HEK293 (cell line): ENCODE measurements at regions not wholly inside any gene's neighbourhood (a gene's known extent, or its start where the extent isn't known, plus 50 kb on each side); places are given as distances from the start of the nearest gene placed in this dataset.

Experiments
- CTCF ChIA-PET: fragments of 350-600 bp; formaldehyde crosslinking; extraction: SDS; loops from one replicate; lab custom pipeline; 2021; ENCODE audit warnings: antibody characterized with exemption; lab: Yijun Ruan, JAX
- POLR2A ChIA-PET: fragments of 300-600 bp; formaldehyde crosslinking; extraction: SDS; loops from one replicate; lab custom pipeline; 2020; ENCODE audit warnings: antibody characterized with exemption, inconsistent platforms; lab: Yijun Ruan, JAX
- H3K27ac ChIP-seq: fragments of 200-500 bp; sonication (Bioruptor generic); 2 replicates; pipeline ENCODE4 v1.5.1; 2014; ENCODE audit warnings: low read depth, low read length, control low read depth, inconsistent platforms; ENCODE audit errors: extremely low read depth
- H3K36me3 ChIP-seq, 2 experiments: fragments of 200-500 bp in 1 of 2; sonication (Bioruptor generic) in 1 of 2; 1 replicate in 1 of 2; 2 replicates in 1 of 2; pipeline ENCODE4 v1.5.1; 2014 to 2017; ENCODE audit warnings: inconsistent platforms in 2 of 2, low read length in 2 of 2; ENCODE audit not compliant: control insufficient read depth in 2 of 2, insufficient read depth in 1 of 2
- H3K4me1 ChIP-seq: fragments of 200-500 bp; sonication (Bioruptor generic); 2 replicates; pipeline ENCODE4 v1.5.1; 2014; ENCODE audit warnings: mild to moderate bottlenecking, low read length, inconsistent platforms; ENCODE audit not compliant: control insufficient read depth, insufficient read depth
- H3K4me3 ChIP-seq: 2 replicates; pipeline ENCODE4 v1.5.1; 2011; ENCODE audit warnings: low read depth, mild to moderate bottlenecking, control low read depth, low read length, moderate library complexity
- H3K9me3 ChIP-seq: fragments of 200-500 bp; sonication (Bioruptor generic); 2 replicates; pipeline ENCODE4 v1.5.1; 2014; ENCODE audit warnings: low read depth, low read length, inconsistent platforms; ENCODE audit not compliant: control insufficient read depth, insufficient read depth
- BCL6B ChIP-seq: fragments of 450-650 bp; formaldehyde crosslinking; IDR thresholded peaks from 2 replicates; pipeline ENCODE4 v1.5.1; 2017; ENCODE audit warnings: missing biosample characterization, missing genetic modification characterization
- EGR2 ChIP-seq: fragments of 450-650 bp; formaldehyde crosslinking; IDR thresholded peaks from 2 replicates; pipeline ENCODE4 v1.5.1; 2016; ENCODE audit warnings: low read depth, missing biosample characterization, missing genetic modification characterization
- PATZ1 ChIP-seq: fragments of 450-650 bp; formaldehyde crosslinking; IDR thresholded peaks from 2 replicates; pipeline ENCODE4 v1.5.1; 2016; ENCODE audit warnings: missing biosample characterization, missing genetic modification characterization
- SP3 ChIP-seq: fragments of 450-650 bp; formaldehyde crosslinking; IDR thresholded peaks from 2 replicates; pipeline ENCODE4 v1.5.1; 2016; ENCODE audit warnings: missing biosample characterization, missing genetic modification characterization
- WT1 ChIP-seq: fragments of 450-650 bp; formaldehyde crosslinking; IDR thresholded peaks from 2 replicates; pipeline ENCODE4 v1.5.1; 2016; ENCODE audit warnings: missing biosample characterization, missing genetic modification characterization
- ZBTB11 ChIP-seq: fragments of 450-650 bp; formaldehyde crosslinking; conservative IDR thresholded peaks from 2 replicates; pipeline ENCODE4 v1.5.1; 2016; ENCODE audit warnings: low read depth, missing biosample characterization, missing genetic modification characterization
- ZBTB7A ChIP-seq: fragments of 450-650 bp; formaldehyde crosslinking; IDR thresholded peaks from 2 replicates; pipeline ENCODE4 v1.5.1; 2016; ENCODE audit warnings: low read depth, missing biosample characterization, missing genetic modification characterization
- ZNF10 ChIP-seq: fragments of 450-650 bp; formaldehyde crosslinking; IDR thresholded peaks from 2 replicates; pipeline ENCODE4 v1.5.1; 2017; ENCODE audit warnings: missing biosample characterization, missing genetic modification characterization
- ZNF133 ChIP-seq: fragments of 450-650 bp; formaldehyde crosslinking; IDR thresholded peaks from 2 replicates; pipeline ENCODE4 v1.5.1; 2016; ENCODE audit warnings: missing biosample characterization, missing genetic modification characterization
- ZNF138 ChIP-seq: fragments of 450-650 bp; formaldehyde crosslinking; IDR thresholded peaks from 2 replicates; pipeline ENCODE4 v1.5.1; 2016; ENCODE audit warnings: missing biosample characterization, missing genetic modification characterization, borderline replicate concordance
- ZNF157 ChIP-seq: fragments of 450-650 bp; formaldehyde crosslinking; IDR thresholded peaks from 2 replicates; pipeline ENCODE4 v1.5.1; 2016; ENCODE audit warnings: missing biosample characterization, missing genetic modification characterization
- ZNF311 ChIP-seq: fragments of 450-650 bp; formaldehyde crosslinking; IDR thresholded peaks from 2 replicates; pipeline ENCODE4 v1.5.1; 2017; ENCODE audit warnings: missing biosample characterization, missing genetic modification characterization, borderline replicate concordance
- ZNF416 ChIP-seq: fragments of 450-650 bp; formaldehyde crosslinking; IDR thresholded peaks from 2 replicates; pipeline ENCODE4 v1.5.1; 2016; ENCODE audit warnings: missing biosample characterization, missing genetic modification characterization
- ZNF510 ChIP-seq: fragments of 450-650 bp; formaldehyde crosslinking; IDR thresholded peaks from 2 replicates; pipeline ENCODE4 v1.5.1; 2018; ENCODE audit warnings: mild to moderate bottlenecking, missing genetic modification characterization, missing biosample characterization; ENCODE audit not compliant: insufficient replicate concordance
- ZNF544 ChIP-seq: fragments of 450-650 bp; formaldehyde crosslinking; IDR thresholded peaks from 2 replicates; pipeline ENCODE4 v1.5.0; 2017; ENCODE audit warnings: missing biosample characterization, missing genetic modification characterization
- ZNF549 ChIP-seq: fragments of 450-650 bp; IDR thresholded peaks from 2 replicates; pipeline ENCODE4 v1.5.1; 2018; ENCODE audit warnings: missing biosample characterization, missing genetic modification characterization, mild to moderate bottlenecking, inconsistent platforms, moderate library complexity
- ZNF560 ChIP-seq: fragments of 450-650 bp; formaldehyde crosslinking; IDR thresholded peaks from 2 replicates; pipeline ENCODE4 v1.5.1; 2017; ENCODE audit warnings: missing biosample characterization, missing genetic modification characterization, borderline replicate concordance
- ZNF768 ChIP-seq: fragments of 450-650 bp; formaldehyde crosslinking; IDR thresholded peaks from 2 replicates; pipeline ENCODE4 v1.5.1; 2018; ENCODE audit warnings: missing biosample characterization, mild to moderate bottlenecking, missing genetic modification characterization
- ZNF791 ChIP-seq: fragments of 450-650 bp; formaldehyde crosslinking; IDR thresholded peaks from 2 replicates; pipeline ENCODE4 v1.5.1; 2016; ENCODE audit warnings: missing biosample characterization, missing genetic modification characterization
- ZXDB ChIP-seq: fragments of 450-650 bp; formaldehyde crosslinking; IDR thresholded peaks from 2 replicates; pipeline ENCODE4 v1.5.1; 2016; ENCODE audit warnings: missing biosample characterization, missing genetic modification characterization
- TF ChIP-seq, protein P1 (sequence below): fragments of 450-650 bp; formaldehyde crosslinking; IDR thresholded peaks from 2 replicates; pipeline ENCODE4 v1.5.1; 2017; ENCODE audit warnings: missing biosample characterization, missing genetic modification characterization
- TF ChIP-seq, protein P2 (sequence below): fragments of 450-650 bp; formaldehyde crosslinking; optimal IDR thresholded peaks from 2 replicates; pipeline ENCODE3; 2016; ENCODE audit warnings: missing biosample characterization, mild to moderate bottlenecking, missing genetic modification characterization

- TF ChIP-seq ZBTB11 = no peak
- TF ChIP-seq ZNF157 (tag by site-specific recombination) = no peak
- no peak for TF ChIP-seq SP3 (tag by site-specific recombination)
- TF ChIP-seq ZNF560 (tag by site-specific recombination) = no peak
- no peak for TF ChIP-seq BCL6B (tag by site-specific recombination)
- TF ChIP-seq ZBTB7A = no peak
- TF ChIP-seq ZXDB (tag by site-specific recombination) = no peak
- TF ChIP-seq WT1 (tag by site-specific recombination) = no peak
- no peak for TF ChIP-seq ZNF768 (tag by site-specific recombination)
- no peak for TF ChIP-seq EGR2
- no peak for TF ChIP-seq ZNF138 (tag by site-specific recombination)
- TF ChIP-seq, all 188 proteins: peak for 0
Observed at GRCh38 chr2:186130748-186131641, 355.1 kb upstream of the ZC3H15 start (continued).

GRCh38 chr2:186135686-186136085 is 350.4 kb upstream of the ZC3H15 start:
- no peak for TF ChIP-seq ZNF157 (tag by site-specific recombination)
- no peak for TF ChIP-seq ZNF10 (tag by site-specific recombination)
- TF ChIP-seq ZNF133 = no peak
- no peak for TF ChIP-seq ZNF549
- TF ChIP-seq, protein P1, sequence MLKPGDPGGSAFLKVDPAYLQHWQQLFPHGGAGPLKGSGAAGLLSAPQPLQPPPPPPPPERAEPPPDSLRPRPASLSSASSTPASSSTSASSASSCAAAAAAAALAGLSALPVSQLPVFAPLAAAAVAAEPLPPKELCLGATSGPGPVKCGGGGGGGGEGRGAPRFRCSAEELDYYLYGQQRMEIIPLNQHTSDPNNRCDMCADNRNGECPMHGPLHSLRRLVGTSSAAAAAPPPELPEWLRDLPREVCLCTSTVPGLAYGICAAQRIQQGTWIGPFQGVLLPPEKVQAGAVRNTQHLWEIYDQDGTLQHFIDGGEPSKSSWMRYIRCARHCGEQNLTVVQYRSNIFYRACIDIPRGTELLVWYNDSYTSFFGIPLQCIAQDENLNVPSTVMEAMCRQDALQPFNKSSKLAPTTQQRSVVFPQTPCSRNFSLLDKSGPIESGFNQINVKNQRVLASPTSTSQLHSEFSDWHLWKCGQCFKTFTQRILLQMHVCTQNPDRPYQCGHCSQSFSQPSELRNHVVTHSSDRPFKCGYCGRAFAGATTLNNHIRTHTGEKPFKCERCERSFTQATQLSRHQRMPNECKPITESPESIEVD = peak; percentile 70; the same call in 1 of the 2 replicates
- Histone ChIP-seq H3K36me3 (no peaks in the 10 kb centered on the region), H3K9me3 (no peaks in the 10 kb centered on the region), H3K4me3 (no peak overlapping the region), H3K27ac (no peak overlapping the region), H3K4me1 (peaks cover 3% of the 10 kb centered on the region; the same call in 1 of the 2 replicates)
- POLR2A ChIA-PET = no interaction called here
- CTCF ChIA-PET = interaction anchor here (0.6 kb wide), 2 partner anchors 29 to 138 kb away, joined by 3 to 4 read pairs; no protein-coding TSS in a partner anchor

GRCh38 chr2:186136860-186137259 is 349.2 kb upstream of the ZC3H15 start:
- no peaks in the 10 kb centered on the region for H3K36me3 ChIP-seq
- H3K4me1 ChIP-seq = no peaks in the 10 kb centered on the region
- POLR2A ChIA-PET = no interaction called here
- H3K4me3 ChIP-seq = no peak overlapping the region
- CTCF ChIA-PET = interaction anchor here (0.6 kb wide), 1 partner anchor 39 kb away, joined by 3 read pairs; no protein-coding TSS in a partner anchor
- no peak for TF ChIP-seq ZNF311 (tag by site-specific recombination)
- TF ChIP-seq WT1 (tag by site-specific recombination) = no peak
- TF ChIP-seq ZNF791 = no peak
- TF ChIP-seq ZNF544 (tag by site-specific recombination) = no peak
- no peak for TF ChIP-seq PATZ1 (tag by site-specific recombination)
- TF ChIP-seq ZNF510 (tag by site-specific recombination) = no peak
- TF ChIP-seq ZNF416 (tag by site-specific recombination) = no peak
- TF ChIP-seq, protein P2, sequence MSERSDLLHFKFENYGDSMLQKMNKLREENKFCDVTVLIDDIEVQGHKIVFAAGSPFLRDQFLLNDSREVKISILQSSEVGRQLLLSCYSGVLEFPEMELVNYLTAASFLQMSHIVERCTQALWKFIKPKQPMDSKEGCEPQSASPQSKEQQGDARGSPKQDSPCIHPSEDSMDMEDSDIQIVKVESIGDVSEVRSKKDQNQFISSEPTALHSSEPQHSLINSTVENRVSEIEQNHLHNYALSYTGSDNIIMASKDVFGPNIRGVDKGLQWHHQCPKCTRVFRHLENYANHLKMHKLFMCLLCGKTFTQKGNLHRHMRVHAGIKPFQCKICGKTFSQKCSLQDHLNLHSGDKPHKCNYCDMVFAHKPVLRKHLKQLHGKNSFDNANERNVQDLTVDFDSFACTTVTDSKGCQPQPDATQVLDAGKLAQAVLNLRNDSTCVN = no peak
- TF ChIP-seq, all 188 proteins: peak for 0
- Histone ChIP-seq H3K9me3 (no peaks in the 10 kb centered on the region), H3K27ac (no peak overlapping the region)
